Fibroblast of villous mesenchyme (primary cell): ENCODE measurements at regions not wholly inside any gene's neighbourhood (a gene's known extent, or its start where the extent isn't known, plus 50 kb on each side); places are given as distances from the start of the nearest gene placed in this dataset.

Source experiments
- DNase-seq: peaks from one replicate; pipeline ENCODE4 v3.0.0-alpha.2; 2010; ENCODE audit warnings: low read depth
- H3K4me3 ChIP-seq: 2 replicates; pipeline ENCODE4 v1.5.1; 2011; ENCODE audit warnings: low read depth, mild to moderate bottlenecking, low read length
- CTCF ChIP-seq: IDR thresholded peaks from 2 replicates; pipeline ENCODE4 v1.5.1; 2012; ENCODE audit warnings: low read depth, mild to moderate bottlenecking, low read length; ENCODE audit not compliant: insufficient read depth

GRCh38 chr6:71410681-71411080 lies 122.1 kb downstream of the OGFRL1 start:
- H3K4me3 ChIP-seq = no peak overlapping the region
- peak; percentile 42 for DNase-seq
- TF ChIP-seq CTCF = no peak

GRCh38 chr6:71411882-71412281 lies 123.3 kb downstream of the OGFRL1 start:
- no peak for TF ChIP-seq CTCF
- DNase-seq = no peak

GRCh38 chr6:71412559-71413140 lies 124.0 kb downstream of the OGFRL1 start:
- H3K4me3 ChIP-seq = peak overlapping the region; percentile 21
- DNase-seq = peak; percentile 69
- TF ChIP-seq CTCF = no peak

More at GRCh38 chr6:71411882-71412281, 123.3 kb downstream of the OGFRL1 start:
- peak overlapping the region; percentile 21 for H3K4me3 ChIP-seq

- DNase-seq = no peak
- TF ChIP-seq CTCF = no peak
- H3K4me3 ChIP-seq = peak overlapping the region; percentile 23
Measured at GRCh38 chr6:71414486-71414885, 125.9 kb downstream of the OGFRL1 start.

- TF ChIP-seq CTCF = no peak
- peak; percentile 28 for DNase-seq
- H3K4me3 ChIP-seq = peak overlapping the region; percentile 89
Measured at GRCh38 chr6:71419217-71420094, 130.8 kb downstream of the OGFRL1 start.

GRCh38 chr6:71420095-71420692 lies 131.6 kb downstream of the OGFRL1 start:
- peak; percentile 54 for DNase-seq
- H3K4me3 ChIP-seq = peak overlapping the region; percentile 89
- peak; percentile 28 for TF ChIP-seq CTCF
